GM18502 (cell line): ENCODE measurements at regions not wholly inside any gene's neighbourhood (a gene's known extent, or its start where the extent isn't known, plus 50 kb on each side); places are given as distances from the start of the nearest gene placed in this dataset.
A peak's percentile ranks its signal among the peaks of the same experiment; 100 is the strongest.

ENCODE experiments used
- ATAC-seq: cut with Tn5 transposase; IDR thresholded peaks from one replicate; pipeline ENCODE4 v1.9.1; 2021; ENCODE audit warnings: mild to moderate bottlenecking; ENCODE audit not compliant: unreplicated experiment, poor library complexity

- no peak for ATAC-seq
Measured at GRCh38 chr12:88251798-88252197, 109.7 kb downstream of the TMTC3 start.

GRCh38 chr12:88253371-88253978 lies 111.4 kb downstream of the TMTC3 start:
- ATAC-seq, result no peak

- ATAC-seq, result no peak
Measured at GRCh38 chr12:88255224-88255623, 113.1 kb downstream of the TMTC3 start.

- no peak for ATAC-seq
Measured at GRCh38 chr12:88255847-88256246, 113.7 kb downstream of the TMTC3 start.

- ATAC-seq, result no peak
Measured at GRCh38 chr12:88258396-88258795, 116.3 kb downstream of the TMTC3 start.

GRCh38 chr12:88266806-88267360 lies 124.8 kb downstream of the TMTC3 start:
- ATAC-seq, result no peak

- ATAC-seq, result no peak
Measured at GRCh38 chr12:88267630-88268029, 125.5 kb downstream of the TMTC3 start.

- ATAC-seq, result no peak
Measured at GRCh38 chr12:88272456-88272855, 130.3 kb downstream of the TMTC3 start.

GRCh38 chr12:88273450-88273849 lies 131.3 kb downstream of the TMTC3 start:
- no peak for ATAC-seq

GRCh38 chr12:88273875-88274274 lies 131.8 kb downstream of the TMTC3 start:
- no peak for ATAC-seq

- ATAC-seq, result no peak
Measured at GRCh38 chr12:88291498-88292131, 149.5 kb downstream of the TMTC3 start.

GRCh38 chr12:88298014-88298682 lies 156.0 kb downstream of the TMTC3 start:
- ATAC-seq, result no peak

- peak; percentile 18 for ATAC-seq
Measured at GRCh38 chr12:88298761-88299242, 156.7 kb downstream of the TMTC3 start.

- peak; percentile 97 for ATAC-seq
Measured at GRCh38 chr12:88299567-88300101, 157.5 kb downstream of the TMTC3 start.

- no peak for ATAC-seq
Measured at GRCh38 chr12:88300931-88301330, 158.8 kb downstream of the TMTC3 start.

GRCh38 chr12:88303335-88303734 lies 161.2 kb downstream of the TMTC3 start:
- ATAC-seq, result no peak

- ATAC-seq, result no peak
Measured at GRCh38 chr12:88305254-88305890, 163.3 kb downstream of the TMTC3 start.

GRCh38 chr12:88306471-88307069 lies 164.5 kb downstream of the TMTC3 start:
- ATAC-seq, result no peak

- ATAC-seq, result no peak
Measured at GRCh38 chr12:88307961-88308360, 165.9 kb downstream of the TMTC3 start.

- no peak for ATAC-seq
Measured at GRCh38 chr12:88308825-88309224, 166.7 kb downstream of the TMTC3 start.
